CD14-positive monocyte (primary cell): ENCODE measurements at regions not wholly inside any gene's neighbourhood (a gene's known extent, or its start where the extent isn't known, plus 50 kb on each side); places are given as distances from the start of the nearest gene placed in this dataset.

Experiments
- DNase-seq, 3 donors: peaks; one replicate each; pipeline ENCODE4 v3.0.0-alpha.2; 2011 to 2022
- H2AFZ ChIP-seq: 2 replicates; pipeline ENCODE4 v1.6.0; 2012; ENCODE audit warnings: mild to moderate bottlenecking, low read depth, low read length, inconsistent platforms; ENCODE audit not compliant: insufficient read depth, poor library complexity, severe bottlenecking
- H3K27ac ChIP-seq, 2 donors: 1 replicate in 1 of 2; 2 replicates in 1 of 2; pipeline ENCODE4 v1.5.1; 2012 to 2013; ENCODE audit warnings: low read length in 2 of 2, control low read depth in 1 of 2, inconsistent platforms in 1 of 2, low read depth in 1 of 2, mild to moderate bottlenecking in 1 of 2
- H3K27me3 ChIP-seq, 2 donors: one replicate each; pipeline versions ENCODE4 v1.6.0 to v1.6.1; 2011 to 2013; ENCODE audit warnings: low read length in 2 of 2; ENCODE audit not compliant: control insufficient read depth in 2 of 2, insufficient read depth in 2 of 2
- H3K36me3 ChIP-seq, 2 donors: replicated peaks in 1 of 2; 1 replicate in 1 of 2; 2 replicates in 1 of 2; pipeline versions ENCODE4 v1.5.1 to v1.6.1; 2012 to 2013; ENCODE audit warnings: low read length in 2 of 2, control low read depth in 1 of 2, inconsistent platforms in 1 of 2, mild to moderate bottlenecking in 1 of 2; ENCODE audit not compliant: insufficient read depth in 2 of 2, control insufficient read depth in 1 of 2
- H3K4me1 ChIP-seq, 2 donors: 1 replicate in 1 of 2; 2 replicates in 1 of 2; pipeline versions ENCODE4 v1.5.1 to v1.6.1; 2012 to 2013; ENCODE audit warnings: low read length in 2 of 2, control low read depth in 1 of 2, inconsistent platforms in 1 of 2, mild to moderate bottlenecking in 1 of 2, moderate library complexity in 1 of 2; ENCODE audit not compliant: insufficient read depth in 2 of 2, control insufficient read depth in 1 of 2
- H3K4me2 ChIP-seq: replicated peaks from 2 replicates; pipeline ENCODE3; 2012; ENCODE audit warnings: low read length, moderate library complexity, mild to moderate bottlenecking; ENCODE audit not compliant: poor library complexity, severe bottlenecking; ENCODE audit errors: extremely low read depth
- H3K4me3 ChIP-seq, 3 experiments: fragments of 200-600 bp in 1 of 3; sonication (generic) in 1 of 3; replicated peaks in 1 of 3; 1 replicate in 2 of 3; 2 replicates in 1 of 3; pipeline ENCODE4 v1.5.1; 2011 to 2013; ENCODE audit warnings: low read length in 3 of 3, mild to moderate bottlenecking in 3 of 3, control low read depth in 2 of 3, low read depth in 2 of 3, inconsistent platforms in 1 of 3, moderate library complexity in 1 of 3
- H3K79me2 ChIP-seq: 2 replicates; pipeline ENCODE4 v1.6.0; 2012; ENCODE audit warnings: mild to moderate bottlenecking, control low read depth, inconsistent platforms, low read length, moderate library complexity; ENCODE audit not compliant: insufficient read depth
- H3K9ac ChIP-seq: 2 replicates; pipeline ENCODE4 v1.6.0; 2017; ENCODE audit warnings: low read length, mild to moderate bottlenecking; ENCODE audit not compliant: insufficient read depth, poor library complexity, severe bottlenecking
- H3K9me3 ChIP-seq, 2 donors: replicated peaks in 1 of 2; 1 replicate in 1 of 2; 2 replicates in 1 of 2; pipeline versions ENCODE4 v1.5.1 to v1.6.1; 2012 to 2013; ENCODE audit warnings: low read length in 2 of 2, control low read depth in 1 of 2; ENCODE audit not compliant: control insufficient read depth in 1 of 2, insufficient read depth in 1 of 2
- H4K20me1 ChIP-seq: 2 replicates; pipeline ENCODE4 v1.6.0; 2012; ENCODE audit warnings: mild to moderate bottlenecking, low read length, control low read depth, moderate library complexity; ENCODE audit not compliant: insufficient read depth
- H3K27ac Mint-ChIP-seq, 7 donors: one replicate each; pipeline ENCODE4 v1.8.0; 2020; ENCODE audit warnings: mild to moderate bottlenecking in 7 of 7, mixed read lengths in 7 of 7, moderate library complexity in 6 of 7, inconsistent platforms in 2 of 7
- H3K27me3 Mint-ChIP-seq, 3 donors: one replicate each; pipeline ENCODE4 v1.8.0; 2021 to 2022; ENCODE audit warnings: low read depth in 3 of 3, mild to moderate bottlenecking in 3 of 3, mixed read lengths in 3 of 3, moderate library complexity in 3 of 3, inconsistent platforms in 1 of 3
- H3K36me3 Mint-ChIP-seq, 2 donors: one replicate each; pipeline ENCODE4 v1.8.0; 2020; ENCODE audit warnings: mixed read lengths in 2 of 2, inconsistent platforms in 1 of 2, mild to moderate bottlenecking in 1 of 2
- H3K4me1 Mint-ChIP-seq: one replicate; pipeline ENCODE4 v1.8.0; 2020; ENCODE audit warnings: mild to moderate bottlenecking, mixed read lengths
- H3K4me3 Mint-ChIP-seq, 2 donors: one replicate each; pipeline ENCODE4 v1.8.0; 2020; ENCODE audit warnings: mild to moderate bottlenecking in 2 of 2, mixed read lengths in 2 of 2, moderate library complexity in 1 of 2
- H3K9me3 Mint-ChIP-seq, 7 donors: one replicate each; pipeline ENCODE4 v1.8.0; 2020 to 2022; ENCODE audit warnings: mixed read lengths in 7 of 7, mild to moderate bottlenecking in 6 of 7, moderate library complexity in 6 of 7, inconsistent platforms in 2 of 7
- WGBS: methylation state at CpG from one replicate; pipeline ENCODE4 v1.1.5; 2013; ENCODE audit warnings: missing lambda C conversion rate; ENCODE audit not compliant: insufficient coverage; 5-methylcytosine and 5-hydroxymethylcytosine counted together
- intact Hi-C, 2 donors: fragments of 100-400 bp; cut with micrococcal nuclease; formaldehyde crosslinking; loops; one replicate each; pipeline versions ENCODE4 v1.15.0 to v1.15.1; 2023
- TF ChIP-seq, protein P1 (sequence below): fragments of 200-600 bp; IDR thresholded peaks from one replicate; pipeline ENCODE4 v1.8.0; 2022; ENCODE audit warnings: antibody characterized with exemption, mild to moderate bottlenecking

DNA sequence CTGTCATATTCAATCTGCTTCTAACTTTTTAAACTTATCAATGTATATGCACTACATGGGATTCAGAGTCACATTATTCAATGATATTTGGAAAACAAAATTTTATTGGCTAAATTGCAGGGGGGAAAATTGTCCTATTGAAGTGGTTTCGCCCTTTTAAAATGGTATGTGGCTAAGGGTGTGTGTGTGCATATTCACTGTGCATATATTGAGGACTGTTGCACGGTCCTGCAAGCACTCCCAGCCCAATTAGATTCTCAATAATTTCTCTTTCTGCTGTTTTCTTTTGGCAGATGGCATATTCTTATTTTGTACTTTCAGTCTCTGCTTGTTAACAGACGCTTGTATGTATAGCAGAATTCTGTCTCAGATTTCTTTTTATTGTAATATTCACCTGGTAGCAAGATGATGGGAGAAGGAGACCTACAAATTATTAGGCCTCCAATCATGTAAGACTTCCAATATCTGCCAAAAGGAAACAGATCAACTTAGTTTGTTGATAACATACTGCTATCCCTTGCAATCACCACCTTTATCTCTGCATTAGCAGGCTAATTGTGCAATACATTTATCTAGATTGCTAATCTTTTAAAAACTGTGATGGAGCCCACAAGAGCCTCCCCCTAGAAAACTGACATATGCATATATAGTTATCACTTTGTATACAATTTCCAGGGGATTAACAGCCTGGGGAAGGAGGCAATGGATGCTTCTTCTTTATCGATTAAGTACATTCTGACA is 411.5 kb downstream of the PLK2 start:
- H3K4me1 Mint-ChIP-seq = no peaks in the 10 kb centered on the region
- TF ChIP-seq, protein P1, sequence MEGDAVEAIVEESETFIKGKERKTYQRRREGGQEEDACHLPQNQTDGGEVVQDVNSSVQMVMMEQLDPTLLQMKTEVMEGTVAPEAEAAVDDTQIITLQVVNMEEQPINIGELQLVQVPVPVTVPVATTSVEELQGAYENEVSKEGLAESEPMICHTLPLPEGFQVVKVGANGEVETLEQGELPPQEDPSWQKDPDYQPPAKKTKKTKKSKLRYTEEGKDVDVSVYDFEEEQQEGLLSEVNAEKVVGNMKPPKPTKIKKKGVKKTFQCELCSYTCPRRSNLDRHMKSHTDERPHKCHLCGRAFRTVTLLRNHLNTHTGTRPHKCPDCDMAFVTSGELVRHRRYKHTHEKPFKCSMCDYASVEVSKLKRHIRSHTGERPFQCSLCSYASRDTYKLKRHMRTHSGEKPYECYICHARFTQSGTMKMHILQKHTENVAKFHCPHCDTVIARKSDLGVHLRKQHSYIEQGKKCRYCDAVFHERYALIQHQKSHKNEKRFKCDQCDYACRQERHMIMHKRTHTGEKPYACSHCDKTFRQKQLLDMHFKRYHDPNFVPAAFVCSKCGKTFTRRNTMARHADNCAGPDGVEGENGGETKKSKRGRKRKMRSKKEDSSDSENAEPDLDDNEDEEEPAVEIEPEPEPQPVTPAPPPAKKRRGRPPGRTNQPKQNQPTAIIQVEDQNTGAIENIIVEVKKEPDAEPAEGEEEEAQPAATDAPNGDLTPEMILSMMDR = no peak
- no CpG with 5 or more reads among the region's 4 CpGs for WGBS
- H3K36me3 Mint-ChIP-seq = no peaks in the 10 kb centered on the region
- no peak overlapping the region for H3K9ac ChIP-seq
- intact Hi-C loops = no loop called here
- peaks cover 0 to 8% (median 3%) of the 10 kb centered on the region in 7 donors for H3K9me3 Mint-ChIP-seq
- H3K4me2 ChIP-seq = no peak overlapping the region
- H3K4me3 Mint-ChIP-seq = no peak overlapping the region
- H3K4me1 ChIP-seq = no peaks in the 10 kb centered on the region
- H4K20me1 ChIP-seq = no peaks in the 10 kb centered on the region
- no peak overlapping the region for H3K27ac Mint-ChIP-seq
- H3K36me3 ChIP-seq = no peaks in the 10 kb centered on the region
- H2AFZ ChIP-seq = no peak overlapping the region
- no peaks in the 10 kb centered on the region for H3K27me3 Mint-ChIP-seq
- no peak overlapping the region for H3K27ac ChIP-seq
- no peaks in the 10 kb centered on the region for H3K9me3 ChIP-seq
- no peak overlapping the region for H3K4me3 ChIP-seq
- H3K79me2 ChIP-seq = no peaks in the 10 kb centered on the region
- no peaks in the 10 kb centered on the region for H3K27me3 ChIP-seq
- no peak for DNase-seq

DNA sequence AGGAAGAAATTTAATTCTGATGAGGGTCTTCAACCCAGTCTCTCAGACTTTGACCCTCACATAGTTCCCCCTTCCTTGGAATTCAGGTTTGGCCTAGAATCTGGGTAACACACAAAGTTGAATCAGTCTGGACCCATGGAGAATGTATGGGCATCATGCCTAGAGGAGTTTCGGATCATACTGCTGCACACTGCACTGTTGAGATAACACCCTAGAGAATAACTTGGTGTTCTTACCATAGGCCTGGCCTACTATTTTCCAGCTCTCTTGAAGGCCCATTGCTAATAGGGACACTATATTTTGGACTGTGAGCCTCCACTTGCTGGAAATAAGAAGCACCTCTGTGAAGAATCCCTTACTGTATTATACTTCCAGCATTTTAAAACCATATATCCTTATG is 413.5 kb downstream of the PLK2 start:
- Mint-ChIP-seq H3K27me3 (no peaks in the 10 kb centered on the region), H3K4me3 (no peak overlapping the region), H3K9me3 (peaks cover 0 to 4% (median 0%) of the 10 kb centered on the region in 7 donors), H3K27ac (no peak overlapping the region), H3K4me1 (no peaks in the 10 kb centered on the region), H3K36me3 (no peaks in the 10 kb centered on the region)
- H3K4me2 ChIP-seq = no peak overlapping the region
- no peaks in the 10 kb centered on the region for H3K9me3 ChIP-seq
- H3K4me3 ChIP-seq = no peak overlapping the region
- DNase-seq = no peak
- H3K9ac ChIP-seq = no peak overlapping the region
- H3K27ac ChIP-seq = no peak overlapping the region
- H3K4me1 ChIP-seq = no peaks in the 10 kb centered on the region
- H4K20me1 ChIP-seq = no peaks in the 10 kb centered on the region
- no peaks in the 10 kb centered on the region for H3K27me3 ChIP-seq
- WGBS = 100% methylated on average over 1 of the region's 1 CpG
- H3K79me2 ChIP-seq = no peaks in the 10 kb centered on the region
- H2AFZ ChIP-seq = no peak overlapping the region
- TF ChIP-seq, protein P1 = no peak
- intact Hi-C loops = no loop called here
- no peaks in the 10 kb centered on the region for H3K36me3 ChIP-seq
